Thoracic aorta (tissue), 2 donors: ENCODE measurements at regions not wholly inside any gene's neighbourhood (a gene's known extent, or its start where the extent isn't known, plus 50 kb on each side); places are given as distances from the start of the nearest gene placed in this dataset.

Source experiments
- ATAC-seq: fragments of 150-250 bp; one replicate; pipeline ENCODE4 v1.8.0; 2017; ENCODE audit warnings: low read depth; ENCODE audit not compliant: insufficient number of reproducible peaks, low FRiP score
- DNase-seq: peaks from one replicate; pipeline ENCODE4 v3.0.0-alpha.2; 2020; ENCODE audit warnings: low spot score
- H3K27ac ChIP-seq, 2 donors: fragments of 200-600 bp; sonication (generic); 1 replicate in 1 of 2; 2 replicates in 1 of 2; pipeline ENCODE4 v1.5.1; 2016; ENCODE audit warnings: mild to moderate bottlenecking in 2 of 2, moderate library complexity in 2 of 2
- H3K27me3 ChIP-seq: fragments of 200-600 bp; sonication (generic); replicated peaks from 2 replicates; pipeline ENCODE4 v1.6.0; 2016; ENCODE audit warnings: mild to moderate bottlenecking; ENCODE audit not compliant: insufficient read depth
- H3K36me3 ChIP-seq: fragments of 200-600 bp; sonication (generic); one replicate; pipeline ENCODE4 v1.5.1; 2016
- H3K4me1 ChIP-seq, 2 donors: fragments of 200-600 bp; sonication (generic); 1 replicate in 1 of 2; 2 replicates in 1 of 2; pipeline versions ENCODE4 v1.5.1 to v1.6.0; 2016; ENCODE audit warnings: low read depth in 2 of 2, mild to moderate bottlenecking in 1 of 2; ENCODE audit not compliant: control insufficient read depth in 1 of 2
- H3K4me3 ChIP-seq: fragments of 200-600 bp; sonication (generic); 2 replicates; pipeline ENCODE4 v1.5.1; 2016; ENCODE audit warnings: mild to moderate bottlenecking
- H3K9me3 ChIP-seq: fragments of 200-600 bp; sonication (generic); 2 replicates; pipeline ENCODE4 v1.5.1; 2016
- TF ChIP-seq, protein P1 (sequence below): fragments of 200-600 bp; sonication (generic); IDR thresholded peaks from one replicate; pipeline ENCODE4 v1.5.1; 2019; ENCODE audit warnings: antibody characterized with exemption

DNA sequence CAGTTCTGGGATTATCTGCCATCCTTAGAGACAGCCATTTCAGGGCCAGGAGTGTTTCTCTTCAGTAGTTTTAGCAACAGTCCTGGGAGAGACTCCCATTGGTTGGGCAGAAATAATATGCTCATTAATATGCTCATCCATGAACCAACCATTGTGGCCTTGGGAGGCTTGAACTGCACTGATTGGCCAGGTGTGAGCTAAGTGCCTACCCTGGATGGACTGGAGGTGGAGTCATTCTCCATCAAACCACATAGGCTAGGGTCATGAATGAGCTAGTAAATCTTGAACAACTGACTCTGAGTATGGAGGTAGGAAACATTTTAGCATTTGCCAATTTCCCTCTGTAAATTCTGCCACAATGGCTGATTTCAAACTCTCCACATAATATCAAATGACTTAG is 70.2 kb upstream of the ZFP64 start:
- Histone ChIP-seq H3K36me3 (no peaks in the 10 kb centered on the region), H3K9me3 (no peaks in the 10 kb centered on the region), H3K27me3 (no peaks in the 10 kb centered on the region), H3K4me3 (no peak overlapping the region), H3K27ac (no peak overlapping the region), H3K4me1 (no peaks in the 10 kb centered on the region)
- DNase-seq (no peak), ATAC-seq (no peak)
- TF ChIP-seq, protein P1, sequence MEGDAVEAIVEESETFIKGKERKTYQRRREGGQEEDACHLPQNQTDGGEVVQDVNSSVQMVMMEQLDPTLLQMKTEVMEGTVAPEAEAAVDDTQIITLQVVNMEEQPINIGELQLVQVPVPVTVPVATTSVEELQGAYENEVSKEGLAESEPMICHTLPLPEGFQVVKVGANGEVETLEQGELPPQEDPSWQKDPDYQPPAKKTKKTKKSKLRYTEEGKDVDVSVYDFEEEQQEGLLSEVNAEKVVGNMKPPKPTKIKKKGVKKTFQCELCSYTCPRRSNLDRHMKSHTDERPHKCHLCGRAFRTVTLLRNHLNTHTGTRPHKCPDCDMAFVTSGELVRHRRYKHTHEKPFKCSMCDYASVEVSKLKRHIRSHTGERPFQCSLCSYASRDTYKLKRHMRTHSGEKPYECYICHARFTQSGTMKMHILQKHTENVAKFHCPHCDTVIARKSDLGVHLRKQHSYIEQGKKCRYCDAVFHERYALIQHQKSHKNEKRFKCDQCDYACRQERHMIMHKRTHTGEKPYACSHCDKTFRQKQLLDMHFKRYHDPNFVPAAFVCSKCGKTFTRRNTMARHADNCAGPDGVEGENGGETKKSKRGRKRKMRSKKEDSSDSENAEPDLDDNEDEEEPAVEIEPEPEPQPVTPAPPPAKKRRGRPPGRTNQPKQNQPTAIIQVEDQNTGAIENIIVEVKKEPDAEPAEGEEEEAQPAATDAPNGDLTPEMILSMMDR, result no peak

DNA sequence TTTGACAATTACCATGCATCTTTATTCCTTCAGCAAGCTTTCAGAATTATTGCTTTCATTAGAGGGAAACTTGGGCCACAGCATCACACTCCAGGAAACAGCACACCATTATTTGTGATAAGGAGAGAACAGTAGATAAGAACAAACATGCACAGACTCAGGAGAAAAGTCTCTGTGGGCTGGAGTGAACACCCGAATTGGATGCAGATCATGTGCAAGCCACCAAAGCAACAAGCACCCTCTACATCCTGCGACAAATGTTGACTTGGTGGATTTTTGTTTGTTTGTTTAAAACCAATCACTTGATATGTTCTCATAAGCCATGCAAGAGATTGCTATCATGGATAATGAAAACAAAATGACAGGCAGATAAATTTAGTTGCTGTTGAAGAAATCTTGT is 67.7 kb upstream of the ZFP64 start:
- Histone ChIP-seq H3K36me3 (no peaks in the 10 kb centered on the region), H3K4me3 (no peak overlapping the region), H3K4me1 (no peaks in the 10 kb centered on the region), H3K27ac (no peak overlapping the region), H3K9me3 (no peaks in the 10 kb centered on the region), H3K27me3 (no peaks in the 10 kb centered on the region)
- ATAC-seq (no peak), DNase-seq (no peak)
- TF ChIP-seq, protein P1, result no peak

GRCh38 chr20:52256454-52256853 is 64.9 kb upstream of the ZFP64 start:
- DNase-seq, result no peak
- TF ChIP-seq, protein P1, result no peak
- no peaks in the 10 kb centered on the region for H3K9me3 ChIP-seq
- H3K4me1 ChIP-seq, result no peaks in the 10 kb centered on the region
- H3K27ac ChIP-seq, result no peak overlapping the region
- H3K36me3 ChIP-seq, result no peaks in the 10 kb centered on the region
- H3K4me3 ChIP-seq, result no peak overlapping the region
- no peak for ATAC-seq
- H3K27me3 ChIP-seq, result no peaks in the 10 kb centered on the region

GRCh38 chr20:52252664-52253063 is 61.1 kb upstream of the ZFP64 start:
- Histone ChIP-seq H3K36me3 (no peaks in the 10 kb centered on the region), H3K4me3 (no peak overlapping the region), H3K27ac (no peak overlapping the region), H3K9me3 (no peaks in the 10 kb centered on the region), H3K27me3 (no peaks in the 10 kb centered on the region), H3K4me1 (no peaks in the 10 kb centered on the region)
- DNase-seq, result no peak
- TF ChIP-seq, protein P1, result no peak
- no peak for ATAC-seq

DNA sequence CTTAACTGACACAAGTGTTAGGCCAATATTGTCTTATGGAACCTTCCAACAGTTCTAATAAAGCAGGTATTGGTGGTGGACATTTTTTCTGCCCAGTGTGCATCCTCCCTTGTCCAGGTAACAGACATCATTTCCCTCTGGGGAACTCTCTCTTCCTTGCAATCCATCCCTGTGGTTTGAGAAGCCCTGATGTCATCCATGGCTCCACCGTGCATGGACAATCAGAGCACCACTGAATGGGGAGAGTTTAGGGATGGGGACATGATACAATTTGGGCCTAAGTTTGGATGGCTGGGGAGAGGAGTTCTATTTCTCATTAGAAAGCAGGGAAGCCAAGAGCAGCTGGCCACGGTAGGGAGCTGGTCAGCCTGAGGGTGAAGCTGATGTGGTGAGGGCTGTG is 60.2 kb upstream of the ZFP64 start:
- Histone ChIP-seq H3K27me3 (no peaks in the 10 kb centered on the region), H3K9me3 (no peaks in the 10 kb centered on the region), H3K4me1 (no peaks in the 10 kb centered on the region), H3K36me3 (no peaks in the 10 kb centered on the region), H3K4me3 (no peak overlapping the region), H3K27ac (no peak overlapping the region)
- ATAC-seq (no peak), DNase-seq (no peak)
- TF ChIP-seq, protein P1, result no peak
